RCC 7860 (cell line): ENCODE measurements at regions not wholly inside any gene's neighbourhood (a gene's known extent, or its start where the extent isn't known, plus 50 kb on each side); places are given as distances from the start of the nearest gene placed in this dataset.

Experiments used
- DNase-seq: peaks from one replicate; pipeline ENCODE4 v3.0.0-alpha.2; 2015; ENCODE audit warnings: low spot score
- FAIRE-seq: peaks from 2 replicates; lab custom pipeline; 2012; peaks lifted over from hg19 to GRCh38; lab: Jason Lieb, UNC

DNA sequence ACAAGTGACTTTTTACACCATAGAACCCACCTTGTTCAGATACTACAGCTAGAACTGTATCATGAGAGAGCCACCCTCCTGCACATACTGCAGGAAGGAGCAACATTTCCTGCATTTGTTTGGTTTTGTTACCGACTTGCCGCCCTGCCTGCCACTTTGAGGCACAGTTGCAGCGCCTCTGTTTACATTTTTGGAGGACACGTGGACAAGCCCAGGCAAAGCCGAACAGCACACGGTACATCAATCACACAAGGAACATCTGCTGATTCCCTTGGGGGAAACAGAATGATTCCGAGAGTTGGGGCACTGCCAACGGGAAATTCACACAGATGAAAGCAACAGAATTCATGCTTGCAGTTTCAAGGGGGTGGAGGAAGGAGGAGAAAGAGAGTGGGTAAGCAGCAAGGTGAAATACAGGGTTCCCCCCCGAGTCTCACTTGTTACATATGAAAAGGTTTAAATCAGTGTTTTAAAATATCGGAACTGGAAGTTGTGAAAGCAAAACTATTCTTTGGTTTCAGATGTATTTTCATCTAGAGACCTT lies 110.7 kb downstream of the BTG1 start:
- DNase-seq, result no peak
- no peak for FAIRE-seq

DNA sequence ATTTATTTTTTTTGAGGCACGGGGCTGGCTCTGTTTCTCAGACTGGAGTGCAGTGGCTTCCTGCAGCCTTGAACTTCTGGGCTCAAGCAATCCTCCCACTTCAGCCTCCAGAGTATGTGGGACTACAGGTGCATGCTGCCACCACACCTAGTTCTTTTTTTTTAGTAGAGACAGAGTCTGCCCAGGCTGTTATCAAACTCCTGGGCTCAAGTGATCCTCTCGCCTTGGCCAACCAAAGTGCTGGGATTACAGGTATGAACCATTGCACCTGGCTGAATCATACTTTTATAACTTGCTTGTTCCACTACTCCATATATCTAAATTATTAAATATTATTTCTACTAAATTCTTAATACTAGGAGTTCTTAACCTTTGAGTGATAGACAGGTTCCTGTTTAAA lies 111.6 kb downstream of the BTG1 start:
- FAIRE-seq, result no peak
- DNase-seq, result no peak

DNA sequence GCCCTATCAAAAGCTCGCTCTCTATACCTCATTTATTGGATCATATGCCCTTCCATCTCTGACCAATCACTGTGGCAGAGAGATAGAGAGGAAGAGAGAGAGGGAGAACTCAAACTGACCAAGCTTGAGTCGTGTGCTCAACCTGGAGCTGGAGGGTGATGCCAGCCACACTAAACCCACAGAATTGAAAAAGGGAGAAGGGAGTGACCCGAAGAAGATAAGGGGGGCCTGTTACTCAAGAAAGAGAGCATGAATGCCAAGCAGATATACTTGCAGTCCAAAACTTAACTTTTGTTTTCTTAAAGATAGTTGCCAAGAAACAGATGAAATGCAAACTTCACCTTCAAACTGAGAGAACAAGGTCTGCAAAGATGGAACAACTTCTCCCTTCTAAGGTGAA lies 112.7 kb downstream of the BTG1 start:
- no peak for FAIRE-seq
- DNase-seq, result no peak

DNA sequence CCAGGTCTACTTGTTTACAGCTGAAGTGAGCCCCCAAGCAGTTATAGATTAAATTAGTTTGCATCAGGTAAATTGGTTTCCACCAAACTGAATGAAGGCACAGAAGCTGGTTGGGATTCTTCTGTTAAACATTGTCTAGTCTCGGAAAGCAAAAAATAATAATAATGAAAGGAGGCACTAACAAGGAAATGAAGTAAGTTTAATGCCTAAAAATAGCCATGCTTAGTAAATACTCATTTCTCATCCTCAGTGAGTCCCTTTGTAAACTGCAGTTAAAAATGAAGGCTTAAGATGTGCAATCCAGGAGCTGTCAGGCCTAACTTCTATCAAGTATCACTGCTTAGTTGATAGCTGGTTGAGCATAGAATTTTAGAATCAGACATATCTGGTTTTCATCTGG lies 113.5 kb downstream of the BTG1 start:
- FAIRE-seq (no peak), DNase-seq (no peak)

- no peak for FAIRE-seq
Measured at GRCh38 chr12:92030618-92031017, 115.0 kb downstream of the BTG1 start.

DNA sequence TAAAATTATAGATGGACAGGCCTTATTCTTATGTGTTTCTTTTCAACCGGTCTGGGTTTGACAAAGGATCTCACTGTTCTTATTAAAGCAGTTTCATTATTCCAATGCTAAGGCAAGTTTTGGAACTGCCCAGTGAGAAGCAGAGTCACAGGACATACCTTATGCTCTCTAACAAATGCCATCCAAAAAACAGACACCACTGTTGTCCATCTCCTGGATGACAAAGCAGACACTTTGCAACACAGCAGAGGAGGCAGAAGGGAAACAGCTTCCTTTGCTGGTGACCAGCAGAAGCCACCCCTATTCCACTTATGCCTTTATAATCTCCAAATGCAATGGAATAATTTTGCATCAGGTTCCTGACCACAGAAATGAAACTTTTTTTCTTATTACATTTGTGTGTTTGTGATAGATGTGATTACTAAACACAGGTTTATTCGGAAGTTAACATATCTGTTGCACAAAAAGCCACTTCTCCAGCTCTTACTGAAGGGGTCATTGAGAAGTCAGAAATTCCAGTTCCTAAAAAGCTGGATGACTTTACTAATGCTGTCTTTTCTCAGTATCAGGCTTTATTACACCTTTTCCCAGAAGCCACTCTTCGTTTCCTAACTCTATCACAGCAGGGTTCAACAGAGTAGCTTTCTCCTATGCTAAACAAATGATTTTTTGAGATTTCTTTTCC lies 115.6 kb downstream of the BTG1 start:
- DNase-seq (no peak), FAIRE-seq (no peak)

More at GRCh38 chr12:92030618-92031017, 115.0 kb downstream of the BTG1 start:
- DNase-seq, result no peak

DNA sequence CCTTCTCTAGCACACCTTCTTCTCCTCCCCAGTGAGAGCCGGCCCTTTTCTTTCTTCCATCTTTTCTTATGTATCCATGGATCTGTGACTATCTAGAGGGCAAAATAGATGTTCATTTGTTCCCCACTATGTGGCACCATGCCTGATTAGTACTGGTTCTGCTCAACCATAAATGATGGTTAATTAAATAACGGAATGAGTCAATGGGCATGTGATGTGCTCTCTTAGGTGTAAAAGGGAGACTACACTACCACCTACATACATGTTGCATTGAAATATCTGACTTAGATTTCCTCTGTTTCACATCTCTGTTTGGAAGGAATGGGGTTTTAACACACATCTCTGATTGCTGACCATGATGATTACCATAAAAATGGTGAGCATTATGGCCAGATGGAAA lies 116.5 kb downstream of the BTG1 start:
- FAIRE-seq (no peak), DNase-seq (no peak)

DNA sequence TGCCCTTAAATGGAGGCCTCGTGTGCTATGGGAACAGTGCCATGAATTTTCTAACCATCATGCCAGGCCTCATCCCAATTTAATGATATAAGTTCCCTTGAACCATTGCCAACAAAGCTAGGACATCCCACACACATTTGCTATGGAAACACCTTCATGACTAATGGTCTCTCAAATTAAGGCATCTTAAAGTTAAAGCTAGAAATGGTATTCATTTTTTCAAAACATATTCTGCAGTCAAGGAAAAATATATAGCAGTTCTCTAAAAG lies 117.3 kb downstream of the BTG1 start:
- no peak for DNase-seq
- FAIRE-seq, result no peak

DNA sequence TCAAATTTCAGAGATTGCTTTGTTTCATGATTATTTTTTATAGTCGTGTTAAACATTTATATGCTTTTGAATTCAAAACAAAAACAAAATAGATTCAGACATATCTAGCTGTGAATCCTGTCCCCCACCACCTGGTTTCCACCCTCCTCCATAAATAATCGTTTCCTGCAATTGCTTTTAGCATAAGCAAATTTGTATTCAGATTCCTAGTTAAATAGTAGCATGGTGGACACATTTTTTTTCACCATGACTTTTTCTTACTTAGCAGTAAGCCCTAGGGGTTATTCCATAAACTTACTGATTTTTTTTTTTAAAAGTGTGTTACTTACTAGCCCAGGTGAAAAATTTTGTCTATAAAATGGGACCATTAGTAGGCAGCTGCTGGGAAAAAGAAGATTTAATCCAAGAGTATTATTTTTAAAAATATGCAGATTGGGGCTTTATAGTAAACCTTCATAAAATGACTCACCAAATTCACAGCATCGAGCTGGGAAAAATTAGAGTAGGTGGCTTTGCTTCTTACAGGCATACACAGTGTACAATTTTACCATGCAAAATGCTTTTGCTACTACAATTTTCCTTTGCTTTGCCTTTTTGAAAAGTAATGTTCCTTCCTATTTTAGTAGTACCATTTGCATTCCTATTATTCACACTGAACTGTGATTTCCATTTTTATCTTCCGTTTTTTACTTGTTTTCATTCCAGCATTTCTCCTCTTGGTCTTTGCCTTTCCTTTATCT lies 117.8 kb downstream of the BTG1 start:
- DNase-seq (no peak), FAIRE-seq (no peak)

DNA sequence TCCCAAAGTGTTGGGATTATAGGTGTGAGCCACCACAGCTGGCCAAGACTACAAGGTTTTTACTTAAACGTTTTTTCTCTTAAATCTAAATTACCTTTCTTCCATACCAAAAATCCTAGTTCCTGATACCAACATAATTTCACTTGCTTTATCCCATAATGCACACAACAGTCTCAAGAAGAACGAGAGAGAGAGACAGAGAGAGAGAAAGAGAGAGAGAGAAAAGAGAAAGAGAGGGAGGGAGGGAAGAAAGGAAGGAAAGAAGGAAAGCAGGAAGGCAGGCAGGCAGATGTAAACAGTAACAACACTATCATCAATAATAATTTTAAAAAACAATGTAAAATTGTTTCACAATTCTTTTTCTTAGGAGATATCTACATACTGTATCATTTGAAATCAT lies 118.4 kb downstream of the BTG1 start:
- no peak for FAIRE-seq
- no peak for DNase-seq

GRCh38 chr12:92025462-92026207 lies 120.0 kb downstream of the BTG1 start:
- no peak for FAIRE-seq
- no peak for DNase-seq

DNA sequence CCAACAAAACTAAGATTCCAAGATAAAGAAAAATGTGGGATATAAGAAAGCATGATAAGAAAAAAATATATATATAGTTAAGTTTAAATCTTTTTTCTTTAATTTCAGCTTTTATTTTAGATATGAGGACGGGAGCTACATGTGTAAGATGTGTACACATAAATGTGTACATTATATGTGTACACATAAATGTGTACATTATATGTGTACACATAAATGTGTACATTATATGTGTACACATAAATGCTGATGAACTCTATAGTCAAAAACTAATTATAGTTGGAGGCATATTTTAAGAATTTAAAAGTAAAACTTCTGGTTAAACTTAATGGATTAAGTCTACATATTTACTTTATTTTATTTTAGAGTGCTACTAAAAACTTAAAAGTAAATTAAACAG lies 123.6 kb downstream of the BTG1 start:
- FAIRE-seq, result no peak
- DNase-seq, result no peak

DNA sequence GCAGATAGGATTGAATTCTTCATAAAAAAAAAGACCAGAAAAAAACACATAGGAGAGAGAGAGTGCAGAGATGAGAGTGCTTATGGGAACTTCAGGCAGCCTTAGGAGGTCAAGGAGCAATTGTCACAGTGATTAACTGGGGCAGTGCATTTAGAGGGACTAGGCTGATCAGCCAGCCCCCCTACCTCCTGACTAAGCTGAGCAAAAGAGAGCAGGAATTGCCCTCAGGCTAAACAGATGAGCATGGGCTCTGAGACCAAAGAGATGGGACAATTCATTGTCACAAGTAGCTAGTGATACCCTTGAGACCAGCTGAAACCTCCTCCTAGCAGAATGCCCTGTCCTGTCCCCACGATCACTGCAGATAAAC lies 124.0 kb downstream of the BTG1 start:
- no peak for DNase-seq
- no peak for FAIRE-seq

DNA sequence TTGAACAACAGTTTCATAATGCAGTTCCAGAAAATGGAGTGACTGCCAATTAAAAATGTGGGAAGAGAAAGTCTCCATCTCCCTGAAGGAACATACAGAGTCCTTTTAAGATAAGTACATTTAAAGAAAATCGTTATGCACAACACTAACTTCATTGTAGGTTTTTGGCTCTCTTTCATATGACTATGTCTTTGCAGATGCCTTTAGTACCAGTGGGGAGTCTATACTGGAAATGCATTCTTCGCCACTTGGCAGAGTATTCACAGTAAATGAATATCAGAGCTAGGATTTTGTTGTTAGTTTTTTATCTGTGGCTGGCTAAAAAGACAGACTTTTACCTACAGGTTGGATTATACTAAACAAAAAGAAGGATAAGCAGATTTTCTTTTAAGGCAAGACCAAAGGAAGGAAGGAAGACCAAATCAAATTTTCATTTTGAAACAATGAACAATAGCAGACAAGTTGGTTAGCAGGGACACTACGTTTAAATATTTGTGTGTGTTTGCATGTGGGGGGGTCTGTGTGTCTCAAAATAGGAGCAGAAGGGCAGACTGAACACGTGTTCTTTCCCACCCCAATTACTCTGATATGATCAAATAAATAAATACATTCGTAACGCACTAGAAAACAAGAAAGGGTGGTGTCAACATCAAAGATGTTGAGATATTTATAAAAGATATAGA lies 124.5 kb downstream of the BTG1 start:
- no peak for FAIRE-seq
- no peak for DNase-seq

GRCh38 chr12:92019491-92020277 lies 126.0 kb downstream of the BTG1 start:
- FAIRE-seq, result no peak
- DNase-seq, result no peak

- DNase-seq, result no peak
- FAIRE-seq, result no peak
Measured at GRCh38 chr12:92012691-92013090, 133.0 kb downstream of the BTG1 start.

- no peak for FAIRE-seq
- no peak for DNase-seq
Measured at GRCh38 chr12:92010853-92011701, 134.6 kb downstream of the BTG1 start.

DNA sequence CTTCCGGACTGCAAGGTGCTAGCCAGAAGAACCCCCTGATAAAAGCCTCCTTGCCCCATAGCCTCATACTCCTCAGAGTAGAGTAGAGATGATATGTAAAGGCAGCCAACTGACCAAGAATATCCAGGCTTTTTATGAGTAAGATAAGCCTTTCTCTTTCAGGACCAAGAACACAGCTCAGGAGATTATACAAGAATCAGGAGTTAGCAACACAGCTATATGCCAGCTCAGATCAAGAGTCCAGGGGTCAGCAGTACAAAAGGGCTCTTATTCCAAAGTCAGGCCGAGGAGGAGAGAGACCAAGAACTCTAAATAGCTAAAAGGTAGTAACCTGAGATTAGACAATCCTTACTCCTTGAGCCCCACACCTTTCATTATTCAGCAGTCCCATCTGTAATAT lies 135.3 kb downstream of the BTG1 start:
- no peak for FAIRE-seq
- no peak for DNase-seq

- FAIRE-seq (no peak), DNase-seq (no peak)
Measured at GRCh38 chr12:92008345-92008744, 137.3 kb downstream of the BTG1 start.

DNA sequence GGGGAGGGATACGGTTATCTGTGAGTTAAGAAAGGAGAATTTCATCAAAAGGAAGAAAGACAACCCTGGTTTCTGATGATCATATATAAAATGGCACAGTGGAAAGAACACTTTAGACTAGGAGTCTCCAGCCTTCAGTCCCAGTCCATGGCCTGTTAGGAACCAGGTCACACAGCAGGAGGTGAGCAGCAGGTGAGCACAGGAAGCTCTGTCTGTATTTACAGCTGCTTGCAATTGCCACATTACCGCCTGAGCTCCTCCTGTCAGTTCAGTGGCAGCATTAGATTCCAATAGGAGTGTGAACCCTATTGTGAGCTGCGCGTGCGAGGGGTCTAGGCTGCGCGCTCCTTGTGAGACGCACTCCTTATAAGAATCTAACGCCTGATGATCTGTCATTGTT lies 137.9 kb downstream of the BTG1 start:
- FAIRE-seq (no peak), DNase-seq (no peak)
